ENCODE measurements at regions not wholly inside any gene's neighbourhood (a gene's known extent, or its start where the extent isn't known, plus 50 kb on each side); places are given as distances from the start of the nearest gene placed in this dataset.
A peak's percentile ranks its signal among the peaks of the same experiment; 100 is the strongest.

DNA sequence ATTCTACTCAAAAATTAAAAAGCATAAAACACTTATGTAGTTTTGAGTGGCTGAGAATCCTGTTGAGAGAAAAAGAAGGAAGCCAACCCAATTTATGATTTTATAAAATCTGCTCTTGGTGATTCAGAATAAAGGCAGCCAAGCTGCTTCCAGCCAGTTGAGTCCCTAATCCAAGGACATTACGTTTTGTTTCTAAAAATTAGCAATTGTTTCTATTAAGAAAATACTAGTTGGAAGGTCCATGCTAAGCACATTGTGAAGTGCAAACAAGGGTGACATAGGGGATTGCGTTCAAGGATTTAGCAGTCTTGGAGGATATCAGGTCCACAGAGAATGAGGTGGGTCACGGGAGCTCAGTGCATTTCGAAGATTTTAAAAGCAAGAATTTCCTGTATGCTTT lies 987.7 kb downstream of the TYW1 start:
- DNase-seq (ENCODE audit: low read depth), result no peak

DNA sequence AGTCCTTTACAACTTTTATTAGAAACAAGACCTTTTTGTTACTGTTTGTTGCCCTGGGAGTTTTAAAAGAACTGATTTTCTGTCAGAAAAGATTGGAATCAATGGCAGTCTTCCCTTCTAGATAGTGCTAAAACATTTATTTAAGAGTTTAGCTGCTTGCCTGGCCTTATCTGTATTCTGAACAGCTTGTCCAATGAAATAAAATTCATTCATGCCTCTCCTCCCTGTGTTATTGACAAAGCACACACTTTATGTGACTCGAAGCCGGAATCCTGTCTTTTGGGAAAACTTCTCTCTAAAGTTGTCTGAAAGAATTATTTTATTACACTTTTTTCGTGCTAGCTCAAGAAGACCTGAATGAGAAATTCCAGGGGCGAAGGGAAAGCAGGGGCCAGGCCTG lies 992.5 kb downstream of the TYW1 start:
- DNase-seq (ENCODE audit: low read depth), result no peak

DNA sequence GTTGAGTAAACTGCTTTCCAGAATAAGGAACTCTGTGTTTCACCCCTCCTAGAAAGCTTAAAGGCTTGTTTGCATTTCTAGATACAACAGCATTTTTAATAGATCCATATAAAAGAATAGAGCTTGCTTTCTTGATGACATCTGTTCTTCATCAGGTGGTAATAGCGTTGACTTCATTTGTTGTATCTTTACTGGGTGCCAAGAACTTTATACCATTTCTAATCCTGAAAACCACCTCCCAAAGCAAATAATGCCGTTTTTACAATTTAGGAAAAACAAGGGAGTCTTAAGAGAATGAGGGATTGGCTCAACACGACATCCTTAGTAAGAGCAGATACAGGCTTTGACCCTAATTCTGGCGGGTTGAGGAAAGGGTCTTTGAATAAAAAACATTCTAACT lies 993.4 kb downstream of the TYW1 start:
- DNase-seq (ENCODE audit: low read depth), result no peak

DNA sequence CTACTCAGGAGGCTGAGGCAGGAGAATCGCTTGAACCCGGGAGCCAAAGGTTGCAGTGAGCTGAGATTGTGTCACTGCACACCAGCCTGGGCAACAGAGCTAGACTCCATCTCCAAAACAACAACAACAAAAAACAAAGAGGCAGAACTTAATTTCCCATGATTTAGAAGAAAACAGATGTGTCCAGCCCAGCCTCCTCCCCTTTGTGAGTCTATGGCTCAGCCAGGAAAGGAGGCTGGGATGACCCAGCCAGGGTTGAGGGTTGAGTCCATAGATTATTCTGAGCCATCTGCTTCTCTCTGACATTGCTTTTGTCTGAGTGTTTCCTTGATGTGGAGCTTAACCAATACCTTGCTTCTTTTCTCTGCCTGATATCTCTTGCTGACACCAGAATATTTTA lies 994.1 kb downstream of the TYW1 start:
- DNase-seq (ENCODE audit: low read depth), result no peak

DNA sequence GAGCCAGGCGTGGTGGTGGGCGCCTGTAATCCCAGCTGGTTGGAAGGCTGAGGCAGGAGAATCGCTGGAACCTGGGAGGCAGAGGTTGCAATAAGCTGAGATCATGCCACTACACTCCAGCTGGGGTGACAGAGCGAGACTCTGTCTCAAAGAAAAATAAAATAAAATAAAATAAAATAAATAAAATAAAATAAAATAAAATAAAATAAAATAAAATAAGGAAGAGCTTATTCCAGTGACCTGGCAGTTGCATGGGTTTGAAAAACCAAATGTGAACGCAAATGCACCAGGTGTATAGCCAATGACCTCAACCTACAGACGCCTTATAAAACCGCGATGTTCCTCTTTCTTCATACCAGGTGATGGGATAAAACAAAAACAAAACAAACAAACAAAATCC lies 995.7 kb downstream of the TYW1 start:
- no peak for DNase-seq (ENCODE audit: low read depth)

DNA sequence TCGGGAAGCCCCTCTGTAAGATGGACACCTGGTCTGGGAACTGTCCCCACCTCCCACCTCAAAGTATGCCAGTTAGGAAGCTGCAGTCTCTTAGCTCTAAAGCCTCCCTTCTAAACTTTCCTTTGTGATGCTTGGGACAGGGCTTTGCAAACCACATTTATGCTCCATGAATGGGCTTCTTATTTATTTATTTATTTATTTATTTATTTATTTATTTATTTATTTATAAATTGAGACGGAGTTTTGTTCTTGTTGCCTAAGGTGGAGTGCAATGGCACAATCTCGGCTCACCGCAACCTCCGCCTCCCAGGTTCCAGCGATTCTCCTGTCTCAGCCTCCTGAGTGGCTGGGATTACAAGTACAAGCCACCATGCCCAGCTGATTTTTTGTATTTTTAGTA lies 1009.4 kb downstream of the TYW1 start:
- no peak for DNase-seq (ENCODE audit: low read depth)

DNA sequence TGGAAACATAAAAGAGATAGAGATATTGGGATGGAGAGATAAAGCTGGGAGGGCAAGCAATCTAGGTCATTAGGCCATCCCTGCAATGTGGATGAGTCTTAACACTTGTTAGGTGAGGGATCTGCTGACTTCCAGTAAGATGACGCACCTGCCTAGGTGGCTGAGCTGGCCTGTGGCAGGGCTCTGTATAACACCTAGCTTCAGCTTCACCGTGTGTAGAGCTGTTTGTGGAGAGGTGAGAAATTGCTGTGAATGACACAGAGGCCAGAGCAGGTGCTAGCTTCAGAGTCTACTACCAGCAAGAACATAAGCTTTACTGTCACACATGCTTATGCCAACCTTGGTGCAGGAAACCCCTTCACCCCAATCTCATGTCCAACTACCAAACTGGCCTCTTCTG lies 1010.0 kb downstream of the TYW1 start:
- DNase-seq (ENCODE audit: low read depth), result no peak

DNA sequence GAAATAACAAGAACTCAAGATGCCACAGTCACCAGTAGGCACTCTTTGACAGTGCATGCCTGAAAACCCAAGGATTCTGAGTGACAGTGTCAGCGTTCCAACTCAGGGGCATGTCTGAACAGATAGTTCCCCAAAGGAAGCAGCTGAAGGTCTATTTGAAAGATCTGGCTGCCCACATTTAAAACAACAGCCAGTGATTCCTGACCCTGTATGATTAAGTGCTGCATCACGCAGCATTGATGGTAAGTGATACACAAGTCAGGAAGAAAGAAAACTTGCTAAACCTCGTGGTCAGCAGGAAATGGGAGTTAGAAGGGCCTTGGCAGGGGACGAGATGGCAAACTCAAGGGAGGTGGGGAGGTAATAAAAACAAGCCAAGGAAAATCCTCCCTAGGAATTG lies 1013.1 kb downstream of the TYW1 start:
- DNase-seq (ENCODE audit: low read depth), result no peak

DNA sequence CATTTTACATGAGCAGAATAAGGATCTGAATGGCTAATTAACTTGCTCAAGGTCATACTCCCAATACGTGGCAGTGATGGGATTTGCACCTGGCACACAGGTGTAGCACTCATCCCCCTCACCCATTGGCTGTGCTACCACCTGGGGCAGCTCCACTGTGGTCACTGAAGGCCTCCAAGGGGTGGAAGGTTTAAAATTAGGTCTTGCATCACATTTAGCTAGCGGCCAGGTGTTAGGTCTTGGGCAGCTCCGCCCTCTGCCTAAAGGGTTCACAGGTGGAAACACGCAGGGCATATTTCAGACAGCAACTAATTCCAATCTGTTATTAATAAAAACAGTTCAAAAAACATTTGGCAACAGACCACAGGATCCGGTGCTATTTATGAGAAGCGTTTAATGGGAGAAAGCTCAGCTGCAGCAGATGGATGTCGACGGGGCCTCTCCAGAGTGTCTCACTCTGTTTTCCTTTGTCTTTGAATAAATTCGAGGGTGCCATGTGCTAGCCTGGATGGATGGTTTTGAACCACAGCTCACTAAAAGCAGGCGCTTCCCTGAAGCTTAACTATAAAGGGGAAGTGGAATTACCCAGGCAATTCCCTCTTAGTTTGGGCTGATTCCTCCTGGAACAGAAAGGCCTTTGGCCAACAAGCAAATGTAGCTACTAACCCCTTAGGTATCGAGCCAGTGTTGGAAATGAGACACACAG lies 1017.6 kb downstream of the TYW1 start:
- DNase-seq (ENCODE audit: low read depth), result no peak

DNA sequence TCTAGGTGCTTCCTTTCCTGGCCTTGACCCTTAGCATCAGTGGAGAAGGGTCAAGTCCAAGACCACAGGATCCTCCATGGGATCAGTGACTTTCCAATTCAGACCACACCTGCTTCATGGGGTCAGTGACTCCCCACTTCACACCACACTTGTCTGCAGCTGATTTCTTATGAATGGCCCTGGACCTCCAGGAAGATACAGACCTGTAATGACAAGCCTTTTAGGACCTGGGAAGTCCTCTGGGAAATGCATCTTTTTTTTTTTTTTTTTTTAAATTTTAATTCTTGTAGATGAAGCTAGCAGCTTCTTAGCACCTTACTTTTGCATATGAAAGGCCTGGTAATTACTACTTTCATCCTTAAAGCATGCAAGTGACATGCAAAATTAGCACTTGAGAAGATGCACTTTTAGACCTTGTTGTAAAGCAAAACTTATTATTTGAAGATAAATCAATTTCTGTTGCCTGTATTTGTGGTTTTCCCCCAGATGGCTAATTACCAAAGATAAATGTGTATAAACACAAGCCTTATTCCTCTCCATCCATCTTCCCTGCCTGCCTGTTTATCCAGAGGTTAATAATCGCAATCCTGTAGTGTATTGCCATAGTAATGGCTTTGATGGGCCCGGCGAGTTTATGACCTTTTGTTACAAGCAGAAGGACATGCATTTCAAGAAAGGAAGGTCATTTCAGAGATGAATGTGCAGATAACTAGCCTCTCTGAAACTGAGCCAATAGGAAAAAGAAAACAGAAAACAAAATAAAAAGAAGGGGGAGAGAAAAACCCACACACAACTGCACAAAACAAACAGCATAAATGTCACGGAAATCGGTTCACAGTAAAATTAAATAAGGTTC lies 1018.7 kb downstream of the TYW1 start:
- no peak for DNase-seq (ENCODE audit: low read depth)

DNA sequence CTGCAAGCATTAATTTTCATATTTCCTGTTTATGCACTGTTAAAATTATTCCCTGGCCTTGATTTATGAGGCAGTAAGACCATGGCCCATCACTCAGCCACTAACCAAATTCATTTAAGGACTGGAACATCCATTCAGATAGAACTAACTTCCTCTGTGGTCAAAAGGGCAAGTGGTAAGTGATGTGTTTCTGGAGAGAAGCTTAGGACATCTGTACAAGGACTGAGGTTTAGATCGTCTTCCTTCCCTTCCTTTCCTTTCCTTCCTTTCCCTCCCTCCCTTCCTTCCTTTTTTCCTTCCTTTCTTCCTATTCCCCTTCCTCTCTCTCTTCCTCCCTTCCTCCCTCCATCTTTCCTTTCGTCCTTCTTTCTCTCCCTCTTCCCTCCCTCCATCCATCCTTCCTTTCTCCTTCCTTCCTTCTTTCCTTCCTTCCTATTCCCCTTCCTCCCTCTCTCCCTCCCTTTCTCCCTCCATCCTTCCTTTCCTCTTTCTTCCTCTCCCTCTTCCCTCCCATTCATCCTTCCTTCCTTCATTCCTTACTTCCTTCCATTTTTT lies 1019.4 kb downstream of the TYW1 start:
- no peak for DNase-seq (ENCODE audit: low read depth)

DNA sequence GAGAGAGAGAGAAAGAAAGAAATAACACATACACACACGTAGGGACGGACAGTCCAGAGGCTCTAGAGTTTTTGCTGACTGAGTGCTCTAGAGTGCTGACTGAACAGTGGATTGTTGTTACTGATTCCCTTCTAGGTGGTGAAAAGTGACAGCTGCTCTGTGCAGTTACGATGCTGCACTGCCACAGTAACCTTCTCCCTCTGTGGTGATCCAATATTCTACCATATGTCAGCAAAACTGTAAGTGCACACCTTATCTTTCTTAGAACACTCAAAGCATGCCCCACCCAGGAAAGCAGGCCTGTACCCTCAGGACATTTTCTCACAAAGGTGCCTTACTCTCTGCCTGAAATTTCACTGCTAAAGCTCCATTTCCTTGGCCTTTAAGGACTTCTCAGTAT lies 1023.5 kb downstream of the TYW1 start:
- no peak for DNase-seq (ENCODE audit: low read depth)

DNA sequence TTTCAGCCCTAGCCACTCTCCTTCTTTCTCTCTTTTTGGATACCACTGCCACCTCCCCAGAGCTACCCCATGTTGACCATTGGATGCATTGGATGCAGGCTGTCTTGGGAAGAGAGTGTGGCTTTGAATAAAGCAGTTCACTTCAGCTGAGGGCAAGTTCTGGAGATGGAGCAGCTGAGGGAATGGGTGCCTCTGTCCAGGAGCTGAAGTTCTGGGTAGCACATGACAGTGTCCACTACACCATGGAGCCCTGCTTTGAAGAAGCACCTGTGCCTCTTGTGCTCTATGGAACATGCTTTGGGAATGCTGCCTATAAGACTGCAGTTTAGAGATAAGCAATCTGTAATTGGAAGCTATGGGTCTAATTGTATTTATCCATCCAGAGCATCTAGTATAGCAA lies 1028.7 kb downstream of the TYW1 start:
- DNase-seq (ENCODE audit: low read depth), result no peak

DNA sequence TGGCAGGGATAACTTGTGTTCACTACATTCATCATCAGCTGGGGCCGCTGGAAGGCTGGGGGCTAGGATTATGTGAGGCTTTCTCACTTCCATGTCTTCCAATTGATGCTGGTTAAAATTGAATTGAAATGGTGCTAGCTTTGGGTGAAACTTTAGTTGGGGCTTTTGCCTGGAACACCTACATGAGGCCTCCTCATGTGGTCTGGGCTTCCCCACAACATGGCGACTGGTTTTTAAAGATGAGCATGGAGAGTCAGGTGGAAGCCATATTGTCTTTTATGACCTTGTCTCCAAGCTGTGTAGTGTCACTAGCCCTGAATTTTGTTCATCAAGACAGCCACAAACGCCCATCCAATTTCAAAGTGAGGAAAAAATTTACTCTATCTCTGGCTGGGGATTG lies 1033.9 kb downstream of the TYW1 start:
- no peak for DNase-seq (ENCODE audit: low read depth)

DNA sequence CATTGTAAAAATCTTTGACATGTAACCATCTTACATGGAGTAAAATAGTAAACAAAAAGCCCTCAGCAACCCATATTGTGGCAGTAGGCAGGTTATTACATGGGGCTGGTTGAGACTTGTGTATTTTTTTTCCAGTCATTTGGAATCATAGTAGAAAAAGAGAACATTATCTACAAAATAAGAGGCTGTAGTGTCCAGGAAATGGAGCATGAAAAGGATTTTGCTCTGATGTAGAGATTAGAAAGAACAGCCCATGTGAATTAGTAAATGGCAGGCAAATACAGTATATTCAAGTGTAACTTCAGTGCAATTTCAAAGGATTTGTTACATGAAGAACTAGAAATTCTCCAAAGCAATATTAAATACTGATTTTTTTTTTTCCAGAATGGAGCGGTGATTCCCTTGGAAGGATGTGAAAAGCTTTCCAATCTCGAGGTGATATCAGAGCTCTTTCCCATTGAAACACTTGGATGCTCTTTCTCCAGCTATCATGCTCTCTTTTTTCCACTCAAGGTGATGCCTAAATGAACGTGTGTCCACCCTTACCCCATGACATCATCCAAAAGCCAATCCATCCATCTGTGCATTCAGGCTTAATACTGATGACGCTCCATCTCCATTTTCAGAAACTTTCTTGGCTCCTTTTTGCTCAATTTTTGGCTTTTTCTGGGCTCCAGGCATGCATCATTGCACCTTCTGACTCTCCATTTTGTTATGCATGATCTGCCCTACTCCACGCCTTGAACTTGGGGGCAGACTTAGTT lies 1034.7 kb downstream of the TYW1 start:
- no peak for DNase-seq (ENCODE audit: low read depth)

DNA sequence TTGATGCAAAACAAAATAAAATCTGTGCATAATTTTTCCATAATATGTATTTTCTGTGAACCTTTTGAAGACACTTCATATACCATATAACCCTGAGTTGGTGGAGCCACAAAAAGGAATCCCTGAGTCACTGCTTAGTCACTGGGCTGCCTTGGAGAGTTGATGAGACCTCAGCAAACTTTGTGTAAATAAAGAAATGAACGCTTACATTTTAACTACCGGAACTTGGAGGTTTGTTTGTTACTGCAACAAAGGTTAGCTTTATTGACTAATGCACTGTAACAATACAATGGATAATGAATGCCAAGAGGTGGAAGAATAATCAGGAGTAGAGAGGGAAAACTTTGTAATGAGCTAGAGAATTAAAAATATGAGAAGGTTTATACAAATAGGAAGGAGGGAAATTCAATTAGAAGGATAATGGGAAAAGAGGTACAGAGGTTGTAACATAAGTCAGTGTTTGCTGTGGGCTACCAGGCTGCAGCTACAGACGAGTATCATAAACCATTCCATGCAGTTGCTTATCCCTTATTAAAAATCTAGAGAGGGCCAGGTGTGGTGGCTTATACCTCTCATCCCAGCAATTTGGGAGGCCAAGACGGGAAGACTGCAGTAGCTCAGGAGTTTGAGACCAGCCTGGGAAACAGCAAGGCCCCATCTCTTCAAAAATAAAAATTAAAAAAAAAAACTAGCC lies 1042.1 kb downstream of the TYW1 start:
- DNase-seq (ENCODE audit: low read depth), result peak; percentile 1

DNA sequence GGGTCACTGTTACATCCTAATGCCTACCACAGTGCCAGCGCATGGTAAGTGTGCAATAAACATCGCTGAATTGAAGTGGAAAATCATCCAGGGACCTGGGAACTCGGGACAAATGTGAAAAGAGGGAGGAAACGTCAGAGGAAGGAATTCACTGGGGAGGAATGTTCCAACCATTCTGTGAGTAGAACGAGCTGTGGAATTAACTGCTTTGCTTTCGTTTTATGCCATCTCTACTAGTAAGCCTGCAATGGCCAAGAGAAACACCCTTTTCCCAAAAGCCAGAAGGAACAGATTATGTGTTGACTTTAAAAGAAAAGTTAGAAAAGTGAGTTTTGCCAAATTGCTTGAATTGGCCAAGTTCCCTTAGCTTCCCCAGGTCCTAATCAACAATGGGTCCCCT lies 1044.9 kb downstream of the TYW1 start:
- no peak for DNase-seq (ENCODE audit: low read depth)

DNA sequence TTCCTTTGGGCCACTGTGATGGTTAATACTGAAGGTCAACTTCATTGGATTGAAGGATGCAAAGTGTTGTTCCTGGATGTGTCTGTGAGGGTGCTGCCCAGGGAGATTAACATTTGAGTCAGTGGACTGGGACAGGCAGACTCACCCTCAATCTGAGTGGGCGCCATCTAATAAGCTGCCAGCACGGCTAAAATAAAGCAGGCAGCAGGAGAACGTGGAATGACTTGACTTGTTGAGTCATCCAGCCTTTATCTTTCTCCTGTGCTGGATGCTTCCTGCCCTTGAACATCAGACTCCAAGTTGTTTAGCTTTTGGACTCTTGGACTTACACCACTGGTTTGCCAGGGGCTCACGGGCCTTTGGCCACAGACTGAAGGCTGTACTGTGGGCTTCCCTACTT lies 1046.9 kb downstream of the TYW1 start:
- DNase-seq (ENCODE audit: low read depth), result no peak

DNA sequence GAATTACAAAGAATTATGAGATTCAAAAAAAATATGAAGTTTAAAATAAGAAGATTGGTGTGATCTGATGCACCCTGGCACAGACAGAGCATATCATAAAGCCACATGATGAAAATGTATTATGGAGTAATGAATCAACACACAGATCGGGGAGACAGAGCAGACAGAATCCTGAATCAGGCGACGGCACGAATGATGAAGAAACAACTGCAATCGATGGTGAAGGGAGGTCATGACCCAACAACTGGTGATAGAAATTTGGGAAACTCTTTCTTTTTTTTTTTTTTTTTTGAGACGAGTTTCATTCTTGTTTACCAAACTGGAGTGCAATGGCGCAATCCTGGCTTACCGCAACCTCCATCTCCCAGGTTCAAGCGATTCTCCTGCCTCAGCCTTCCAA lies 1054.0 kb downstream of the TYW1 start:
- DNase-seq (ENCODE audit: low read depth), result no peak

DNA sequence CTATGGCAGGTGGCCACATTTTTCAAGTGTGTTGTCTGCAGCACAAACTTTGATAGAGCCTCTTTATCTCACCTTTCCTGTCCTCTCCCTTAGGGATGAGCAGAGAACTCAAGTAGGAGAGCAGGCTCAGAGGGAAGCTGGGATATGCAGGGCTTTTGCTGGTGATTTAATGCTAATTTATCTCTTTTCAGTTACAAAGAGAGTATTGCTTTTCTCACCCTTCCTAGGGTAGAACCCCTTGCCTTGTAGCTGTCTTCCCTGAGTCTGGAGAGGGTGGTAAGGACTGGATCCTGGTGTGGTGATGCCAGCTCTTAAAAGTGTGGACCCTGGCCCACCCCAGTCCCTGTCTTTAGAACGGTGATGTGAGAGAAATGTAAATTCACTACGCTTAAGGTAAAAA lies 1061.4 kb downstream of the TYW1 start:
- DNase-seq (ENCODE audit: low read depth), result no peak

DNA sequence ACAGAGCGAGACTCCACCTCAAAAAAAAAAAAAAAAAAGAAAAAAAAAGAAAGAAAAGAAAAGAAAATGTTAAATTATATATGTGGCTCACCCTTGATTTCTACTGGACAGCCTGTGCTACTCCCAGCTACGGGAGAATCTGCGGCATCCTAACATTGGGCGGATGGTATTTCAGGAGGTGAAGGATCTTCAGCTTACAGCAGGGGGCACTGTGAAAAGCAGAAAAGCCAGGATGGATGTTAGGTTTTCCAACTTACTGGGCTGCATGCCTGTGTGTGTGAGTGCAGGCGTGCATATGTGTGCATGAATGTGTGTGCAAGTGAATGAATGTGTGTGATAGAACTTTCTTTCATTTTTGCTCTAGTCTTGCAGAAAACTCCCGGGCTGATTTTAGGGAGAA lies 1066.5 kb downstream of the TYW1 start:
- DNase-seq (ENCODE audit: low read depth), result no peak

All from HT1080 (cell line).